Type B pancreatic cell (in vitro differentiated cells): ENCODE measurements at regions not wholly inside any gene's neighbourhood (a gene's known extent, or its start where the extent isn't known, plus 50 kb on each side); places are given as distances from the start of the nearest gene placed in this dataset.

Experiments used
- DNase-seq: peaks from one replicate; pipeline ENCODE4 v3.0.0; 2021; ENCODE audit warnings: mixed read lengths; ENCODE audit not compliant: unreplicated experiment; ENCODE audit errors: extremely low spot score
- H3K27ac Mint-ChIP-seq: 2 replicates; pipeline ENCODE4 v1.8.0; 2021; ENCODE audit warnings: mild to moderate bottlenecking, mixed read lengths
- H3K27me3 Mint-ChIP-seq: 2 replicates; pipeline ENCODE4 v1.8.0; 2021; ENCODE audit warnings: mixed read lengths
- H3K36me3 Mint-ChIP-seq: 2 replicates; pipeline ENCODE4 v1.8.0; 2021; ENCODE audit warnings: mixed read lengths
- H3K4me1 Mint-ChIP-seq: one replicate; pipeline ENCODE4 v1.8.0; 2021; ENCODE audit warnings: mixed read lengths; ENCODE audit not compliant: unreplicated experiment
- H3K4me3 Mint-ChIP-seq: 2 replicates; pipeline ENCODE4 v1.8.0; 2021; ENCODE audit warnings: mild to moderate bottlenecking, mixed read lengths
- H3K9me3 Mint-ChIP-seq: 2 replicates; pipeline ENCODE4 v1.8.0; 2021; ENCODE audit warnings: mixed read lengths
- CTCF ChIP-seq: fragments of 200-600 bp; sonication (generic); conservative IDR thresholded peaks from 2 replicates; pipeline ENCODE4 v1.5.0; 2021; ENCODE audit warnings: antibody characterized with exemption, mild to moderate bottlenecking

GRCh38 chr1:200265881-200266280, 144.0 kb downstream of the ZNF281 start:
- Mint-ChIP-seq H3K4me1 (peaks cover 5% of the 10 kb centered on the region), H3K36me3 (no peaks in the 10 kb centered on the region), H3K27ac (no peak overlapping the region), H3K27me3 (peaks cover 4% of the 10 kb centered on the region), H3K4me3 (no peak overlapping the region), H3K9me3 (no peaks in the 10 kb centered on the region)
- TF ChIP-seq CTCF, result no peak
- DNase-seq, result no peak

DNA sequence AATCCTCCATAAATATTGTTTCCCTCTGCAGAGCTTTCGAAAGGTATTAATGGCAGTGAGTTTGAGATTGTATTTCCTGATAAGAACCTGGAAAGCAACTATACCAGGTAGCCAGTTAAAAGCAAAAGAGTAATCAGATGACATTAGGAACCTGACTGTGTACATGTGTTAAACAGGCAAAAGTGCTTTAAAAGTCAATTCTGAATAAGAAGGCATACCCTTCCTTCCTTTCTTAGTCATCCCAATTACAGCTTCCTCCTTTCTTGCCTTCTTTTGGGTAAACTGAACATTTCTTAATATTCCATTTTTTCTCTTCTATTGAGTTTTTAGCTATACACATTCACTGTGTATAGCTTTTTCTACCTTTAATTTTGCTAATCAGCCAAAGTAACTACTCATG, 144.7 kb downstream of the ZNF281 start:
- peaks cover 4% of the 10 kb centered on the region for H3K27me3 Mint-ChIP-seq
- DNase-seq, result no peak
- H3K9me3 Mint-ChIP-seq, result no peaks in the 10 kb centered on the region
- H3K4me1 Mint-ChIP-seq, result peaks cover 7% of the 10 kb centered on the region
- no peaks in the 10 kb centered on the region for H3K36me3 Mint-ChIP-seq
- no peak overlapping the region for H3K4me3 Mint-ChIP-seq
- H3K27ac Mint-ChIP-seq, result no peak overlapping the region
- TF ChIP-seq CTCF, result no peak

GRCh38 chr1:200263203-200263602, 146.6 kb downstream of the ZNF281 start:
- no peak for DNase-seq
- peaks cover 7% of the 10 kb centered on the region for H3K4me1 Mint-ChIP-seq

GRCh38 chr1:200262326-200262965, 147.4 kb downstream of the ZNF281 start:
- no peaks in the 10 kb centered on the region for H3K27me3 Mint-ChIP-seq
- no peaks in the 10 kb centered on the region for H3K36me3 Mint-ChIP-seq
- H3K27ac Mint-ChIP-seq, result no peak overlapping the region
- TF ChIP-seq CTCF, result no peak
- no peak for DNase-seq
- no peak overlapping the region for H3K4me3 Mint-ChIP-seq
- H3K4me1 Mint-ChIP-seq, result peaks cover 7% of the 10 kb centered on the region
- no peaks in the 10 kb centered on the region for H3K9me3 Mint-ChIP-seq

More at GRCh38 chr1:200263203-200263602, 146.6 kb downstream of the ZNF281 start:
- Mint-ChIP-seq H3K36me3 (no peaks in the 10 kb centered on the region), H3K9me3 (no peaks in the 10 kb centered on the region), H3K27ac (no peak overlapping the region), H3K27me3 (no peaks in the 10 kb centered on the region), H3K4me3 (no peak overlapping the region)
- TF ChIP-seq CTCF, result no peak

DNA sequence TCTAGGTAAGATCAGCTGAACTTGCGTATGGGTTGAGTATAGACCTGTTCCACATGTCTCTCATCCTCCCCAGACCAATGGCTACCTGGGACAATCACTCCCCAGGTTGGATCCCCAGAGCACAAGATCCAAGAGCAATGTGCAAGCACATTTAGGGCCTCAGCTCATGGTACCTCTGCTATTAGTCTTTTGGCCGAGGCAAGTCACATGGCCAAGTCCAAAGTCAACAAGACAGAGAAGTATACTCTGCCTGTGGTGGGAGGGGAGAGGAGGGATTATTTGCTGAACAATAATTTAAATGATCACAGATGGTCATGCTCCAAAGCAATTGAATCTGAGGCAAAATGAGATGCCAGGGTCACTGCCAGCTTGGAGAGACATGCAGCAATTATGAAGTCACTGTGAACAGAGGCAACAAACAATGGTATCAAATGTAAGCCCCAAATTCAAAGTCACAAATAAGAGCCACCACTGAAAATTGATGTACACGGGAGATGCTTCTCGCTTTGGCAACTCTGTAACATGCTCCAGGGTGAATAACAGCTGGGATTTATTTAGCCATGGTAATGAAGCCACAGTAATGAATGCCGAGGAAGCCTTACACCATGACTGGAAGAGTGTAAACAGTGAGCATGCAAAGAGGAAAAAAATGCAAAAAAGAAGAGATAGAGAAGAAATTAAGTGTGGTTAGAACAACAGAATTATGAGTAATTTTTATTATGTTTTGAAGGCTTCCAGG, 149.1 kb downstream of the ZNF281 start:
- no peak overlapping the region for H3K4me3 Mint-ChIP-seq
- H3K9me3 Mint-ChIP-seq, result no peaks in the 10 kb centered on the region
- peaks cover 8% of the 10 kb centered on the region for H3K27me3 Mint-ChIP-seq
- H3K4me1 Mint-ChIP-seq, result peaks cover 7% of the 10 kb centered on the region
- no peak overlapping the region for H3K27ac Mint-ChIP-seq
- no peak for TF ChIP-seq CTCF
- DNase-seq, result no peak
- H3K36me3 Mint-ChIP-seq, result no peaks in the 10 kb centered on the region
